Epithelial cell of proximal tubule (primary cell): ENCODE measurements at regions not wholly inside any gene's neighbourhood (a gene's known extent, or its start where the extent isn't known, plus 50 kb on each side); places are given as distances from the start of the nearest gene placed in this dataset.

Source experiments
- DNase-seq: peaks from one replicate; pipeline ENCODE4 v3.0.0-alpha.2; 2011; ENCODE audit warnings: low read depth
- H3K4me3 ChIP-seq: 2 replicates; pipeline ENCODE4 v1.5.1; 2011; ENCODE audit warnings: low read depth, mild to moderate bottlenecking, low read length
- TF ChIP-seq, protein P1 (sequence below): conservative IDR thresholded peaks from 2 replicates; pipeline ENCODE4 v1.5.1; 2012; ENCODE audit warnings: low read depth, mild to moderate bottlenecking, low read length

DNA sequence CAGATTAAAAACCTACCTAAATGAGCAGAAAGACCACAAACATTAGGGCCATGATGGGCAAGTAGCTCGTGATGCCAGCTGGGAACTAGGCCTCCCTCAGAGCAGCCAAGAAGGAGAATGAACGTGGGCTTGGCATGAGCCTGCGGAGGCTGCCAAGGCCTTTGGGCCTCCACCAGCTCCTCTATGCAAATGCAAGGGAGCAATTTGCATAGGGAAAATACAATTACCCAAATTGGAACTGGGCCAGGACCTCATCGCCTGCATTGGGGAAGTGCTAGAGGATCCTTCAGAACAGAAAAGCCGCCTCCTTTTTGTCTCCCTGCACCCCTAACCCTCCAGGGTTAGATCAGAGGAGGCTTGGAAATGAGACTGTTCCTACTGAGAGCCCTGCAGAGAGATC, 326.4 kb downstream of the SMAD2 start:
- TF ChIP-seq, protein P1, sequence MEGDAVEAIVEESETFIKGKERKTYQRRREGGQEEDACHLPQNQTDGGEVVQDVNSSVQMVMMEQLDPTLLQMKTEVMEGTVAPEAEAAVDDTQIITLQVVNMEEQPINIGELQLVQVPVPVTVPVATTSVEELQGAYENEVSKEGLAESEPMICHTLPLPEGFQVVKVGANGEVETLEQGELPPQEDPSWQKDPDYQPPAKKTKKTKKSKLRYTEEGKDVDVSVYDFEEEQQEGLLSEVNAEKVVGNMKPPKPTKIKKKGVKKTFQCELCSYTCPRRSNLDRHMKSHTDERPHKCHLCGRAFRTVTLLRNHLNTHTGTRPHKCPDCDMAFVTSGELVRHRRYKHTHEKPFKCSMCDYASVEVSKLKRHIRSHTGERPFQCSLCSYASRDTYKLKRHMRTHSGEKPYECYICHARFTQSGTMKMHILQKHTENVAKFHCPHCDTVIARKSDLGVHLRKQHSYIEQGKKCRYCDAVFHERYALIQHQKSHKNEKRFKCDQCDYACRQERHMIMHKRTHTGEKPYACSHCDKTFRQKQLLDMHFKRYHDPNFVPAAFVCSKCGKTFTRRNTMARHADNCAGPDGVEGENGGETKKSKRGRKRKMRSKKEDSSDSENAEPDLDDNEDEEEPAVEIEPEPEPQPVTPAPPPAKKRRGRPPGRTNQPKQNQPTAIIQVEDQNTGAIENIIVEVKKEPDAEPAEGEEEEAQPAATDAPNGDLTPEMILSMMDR, result no peak
- no peak overlapping the region for H3K4me3 ChIP-seq
- DNase-seq, result no peak

- no peak overlapping the region for H3K4me3 ChIP-seq
- DNase-seq, result no peak
- TF ChIP-seq, protein P1, result no peak
Measured at GRCh38 chr18:47603158-47603557, 327.3 kb downstream of the SMAD2 start.

- H3K4me3 ChIP-seq, result no peak overlapping the region
- TF ChIP-seq, protein P1, result no peak
- DNase-seq, result no peak
Measured at GRCh38 chr18:47602273-47602897, 328.1 kb downstream of the SMAD2 start.

- H3K4me3 ChIP-seq, result no peak overlapping the region
- no peak for DNase-seq
- TF ChIP-seq, protein P1, result no peak
Measured at GRCh38 chr18:47601581-47602272, 328.7 kb downstream of the SMAD2 start.

DNA sequence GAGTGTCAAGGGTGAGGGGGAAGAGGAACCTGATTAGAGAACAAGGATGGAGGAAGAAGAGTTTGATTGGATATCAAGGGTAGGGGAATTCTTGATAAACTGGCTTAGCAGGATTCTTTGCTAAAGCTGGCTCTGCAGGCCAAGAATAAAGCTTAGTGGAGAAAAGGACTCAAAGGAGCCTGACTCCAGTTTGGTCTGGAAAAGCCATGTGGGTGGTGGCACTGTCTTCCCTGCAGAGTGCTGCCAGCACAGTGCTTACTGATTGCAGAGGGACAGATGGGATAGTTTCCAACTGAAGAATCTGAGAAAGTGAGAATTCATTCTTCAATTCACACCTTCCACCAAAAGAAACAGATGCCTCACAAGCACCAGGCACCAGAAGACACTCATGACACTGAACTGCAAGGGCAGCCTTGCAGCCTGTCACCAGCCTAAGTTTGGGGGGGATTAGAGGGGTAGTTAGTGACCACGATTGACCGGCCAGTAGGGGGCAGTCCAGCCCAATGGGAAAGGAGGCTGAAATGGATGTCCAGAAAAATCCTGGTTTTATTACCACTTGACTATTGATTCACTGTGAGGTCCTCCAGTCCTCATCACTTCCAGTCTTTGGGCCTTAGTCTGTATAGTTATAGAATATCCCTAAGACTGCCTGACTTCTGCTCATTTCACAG, 334.5 kb downstream of the SMAD2 start:
- H3K4me3 ChIP-seq, result no peak overlapping the region
- TF ChIP-seq, protein P1, result peak; percentile 51
- DNase-seq, result no peak

- no peak for DNase-seq
- TF ChIP-seq, protein P1, result no peak
Measured at GRCh38 chr18:47594621-47595086, 335.8 kb downstream of the SMAD2 start.

More at GRCh38 chr18:47594621-47595086, 335.8 kb downstream of the SMAD2 start:
- no peak overlapping the region for H3K4me3 ChIP-seq
